NT2/D1 (cell line): ENCODE measurements at regions not wholly inside any gene's neighbourhood (a gene's known extent, or its start where the extent isn't known, plus 50 kb on each side); places are given as distances from the start of the nearest gene placed in this dataset.

Experiments
- YY1 ChIP-seq: IDR thresholded peaks from 2 replicates; pipeline ENCODE4 v1.6.1; 2011; ENCODE audit not compliant: insufficient read length, insufficient read depth
- ZNF274 ChIP-seq: IDR thresholded peaks from 2 replicates; pipeline ENCODE4 v1.6.1; 2011; ENCODE audit warnings: mild to moderate bottlenecking, low read depth, low read length

DNA sequence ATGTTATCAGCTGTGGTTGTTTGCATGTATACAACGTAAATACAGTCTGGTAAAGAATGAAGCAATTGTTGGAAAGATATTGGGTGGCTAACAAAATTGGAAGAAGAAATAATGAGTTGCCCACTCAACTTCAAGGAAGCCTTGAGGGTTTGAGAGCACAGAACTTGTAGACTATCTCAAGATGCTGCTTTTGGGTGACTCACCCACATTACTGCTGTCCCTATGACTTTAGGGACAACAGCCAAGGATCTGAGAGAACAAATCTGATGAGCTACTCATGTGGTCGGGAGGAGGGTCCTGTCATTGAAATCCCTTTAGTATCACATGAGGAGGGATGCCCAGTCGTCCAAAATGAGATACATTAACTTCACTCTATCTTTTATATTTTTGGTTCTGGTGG, 261.8 kb downstream of the GAS1 start:
- no peak for TF ChIP-seq YY1
- TF ChIP-seq ZNF274, result no peak
